IMR-90 (cell line): ENCODE measurements at regions not wholly inside any gene's neighbourhood (a gene's known extent, or its start where the extent isn't known, plus 50 kb on each side); places are given as distances from the start of the nearest gene placed in this dataset.

Experiments
- ATAC-seq: fragments of 200-7000 bp; cut with Tn5 transposase; 2 replicates; pipeline ENCODE4 v1.9.1; 2020; ENCODE audit warnings: low read depth, mild to moderate bottlenecking, moderate library complexity
- BruUV-seq: library from RNA; stranded (reverse); fragments of 400-500 nt; replicated peaks from 2 replicates; lab custom pipeline; 2021; lab: Mats Ljungman, UMichigan
- CTCF ChIA-PET: fragments of 300-600 bp; formaldehyde crosslinking; extraction: SDS; loops from one replicate; lab custom pipeline; 2021; ENCODE audit warnings: antibody characterized with exemption; lab: Yijun Ruan, JAX
- POLR2A ChIA-PET: fragments of 300-600 bp; sonication (Branson Sonifier 250); formaldehyde crosslinking; loops from one replicate; lab custom pipeline; 2022; ENCODE audit warnings: antibody characterized with exemption; ENCODE audit not compliant: unreplicated experiment; lab: Charles Lee
- DNase-seq: peaks from one replicate; pipeline ENCODE4 v3.0.0; 2013
- H2AFZ ChIP-seq: replicated peaks from 2 replicates; pipeline ENCODE3; 2013; ENCODE audit warnings: low read length, mild to moderate bottlenecking; ENCODE audit not compliant: poor library complexity
- H2AK5ac ChIP-seq: 2 replicates; pipeline ENCODE4 v1.6.1; 2013; ENCODE audit warnings: low read depth, low read length, inconsistent platforms
- H2AK9ac ChIP-seq: replicated peaks from 2 replicates; pipeline ENCODE3; 2013; ENCODE audit warnings: mild to moderate bottlenecking, low read depth, low read length, moderate library complexity; ENCODE audit not compliant: poor library complexity
- H2BK120ac ChIP-seq: 2 replicates; pipeline ENCODE4 v1.6.1; 2013; ENCODE audit warnings: low read depth, low read length, inconsistent platforms
- H2BK15ac ChIP-seq: 3 replicates; pipeline ENCODE4 v1.6.1; 2013; ENCODE audit warnings: low read depth, low read length, inconsistent platforms
- H2BK20ac ChIP-seq: 2 replicates; pipeline ENCODE4 v1.6.1; 2013; ENCODE audit warnings: low read depth, mild to moderate bottlenecking, inconsistent platforms, low read length, moderate library complexity
- H2BK5ac ChIP-seq: 2 replicates; pipeline ENCODE4 v1.6.1; 2013; ENCODE audit warnings: mild to moderate bottlenecking, low read depth, low read length, inconsistent platforms; ENCODE audit not compliant: poor library complexity, severe bottlenecking
- H3K14ac ChIP-seq: replicated peaks from 2 replicates; pipeline ENCODE4 v1.6.1; 2013; ENCODE audit warnings: low read depth, low read length, inconsistent platforms
- H3K18ac ChIP-seq: 2 replicates; pipeline ENCODE4 v1.6.1; 2013; ENCODE audit warnings: low read depth, low read length, control low read depth
- H3K23ac ChIP-seq: 2 replicates; pipeline ENCODE4 v1.6.1; 2013; ENCODE audit warnings: low read depth, low read length, inconsistent platforms
- H3K27ac ChIP-seq: 2 replicates; pipeline ENCODE4 v1.5.1; 2013; ENCODE audit warnings: mild to moderate bottlenecking, control low read depth, low read length; ENCODE audit not compliant: insufficient read depth
- H3K27me3 ChIP-seq: 2 replicates; pipeline ENCODE4 v1.6.1; 2013; ENCODE audit warnings: low read length; ENCODE audit not compliant: control insufficient read depth, insufficient read depth
- H3K36me3 ChIP-seq: 2 replicates; pipeline ENCODE4 v1.6.1; 2013; ENCODE audit warnings: low read length, mixed read lengths; ENCODE audit not compliant: control insufficient read depth, insufficient read depth
- H3K4ac ChIP-seq: 2 replicates; pipeline ENCODE4 v1.6.1; 2013; ENCODE audit warnings: low read depth, low read length, inconsistent platforms
- H3K4me1 ChIP-seq: 2 replicates; pipeline ENCODE4 v1.6.1; 2013; ENCODE audit warnings: low read length, mixed read lengths; ENCODE audit not compliant: control insufficient read depth, insufficient read depth
- H3K4me2 ChIP-seq: 2 replicates; pipeline ENCODE4 v1.6.1; 2013; ENCODE audit warnings: low read depth, mild to moderate bottlenecking, control low read depth, low read length, moderate library complexity
- H3K4me3 ChIP-seq: 2 replicates; pipeline ENCODE4 v1.5.1; 2013; ENCODE audit warnings: low read depth, mild to moderate bottlenecking, control low read depth, low read length, moderate library complexity; ENCODE audit not compliant: insufficient read depth
- H3K56ac ChIP-seq: 2 replicates; pipeline ENCODE4 v1.6.1; 2013; ENCODE audit warnings: low read length, inconsistent platforms; ENCODE audit not compliant: insufficient read depth; ENCODE audit errors: extremely low read depth
- H3K79me1 ChIP-seq, 2 experiments: 2 replicates each; pipeline ENCODE4 v1.6.1; 2013; ENCODE audit warnings: low read length in 2 of 2, inconsistent platforms in 1 of 2, low read depth in 1 of 2
- H3K9ac ChIP-seq: 2 replicates; pipeline ENCODE4 v1.6.1; 2013; ENCODE audit warnings: low read depth, low read length, control low read depth
- H3K9me1 ChIP-seq: 2 replicates; pipeline ENCODE4 v1.6.1; 2013; ENCODE audit warnings: low read length, inconsistent platforms; ENCODE audit not compliant: insufficient read depth
- H3K9me3 ChIP-seq: 2 replicates; pipeline ENCODE4 v1.6.1; 2013; ENCODE audit warnings: low read length; ENCODE audit not compliant: control insufficient read depth, insufficient read depth
- H4K20me1 ChIP-seq: 2 replicates; pipeline ENCODE4 v1.6.1; 2013; ENCODE audit warnings: low read length, inconsistent platforms; ENCODE audit not compliant: insufficient read depth
- H4K5ac ChIP-seq: 2 replicates; pipeline ENCODE4 v1.6.1; 2013; ENCODE audit warnings: mild to moderate bottlenecking, low read depth, low read length, control low read depth
- H4K8ac ChIP-seq, 2 experiments: 2 replicates each; pipeline ENCODE4 v1.6.1; 2013; ENCODE audit warnings: low read depth in 2 of 2, low read length in 2 of 2, control low read depth in 1 of 2, inconsistent platforms in 1 of 2
- H4K91ac ChIP-seq: 2 replicates; pipeline ENCODE4 v1.6.1; 2013; ENCODE audit warnings: low read depth, low read length, inconsistent platforms; ENCODE audit not compliant: insufficient read depth
- BHLHE40 ChIP-seq: fragments of 150-350 bp; IDR thresholded peaks from 2 replicates; pipeline ENCODE4 v1.6.1; 2016; ENCODE audit warnings: mild to moderate bottlenecking, low read depth, low read length
- FOS ChIP-seq: fragments of 150-350 bp; IDR thresholded peaks from 2 replicates; pipeline ENCODE4 v1.6.1; 2016; ENCODE audit warnings: low read depth, low read length
- MAFK ChIP-seq: IDR thresholded peaks from 2 replicates; pipeline ENCODE4 v1.6.1; 2012; ENCODE audit warnings: low read depth, low read length, improper control_type of control experiment
- MAZ ChIP-seq: IDR thresholded peaks from 2 replicates; pipeline ENCODE4 v1.6.1; 2012; ENCODE audit warnings: low read depth, mild to moderate bottlenecking, low read length, improper control_type of control experiment, moderate library complexity, borderline replicate concordance
- POLR2A ChIP-seq: IDR thresholded peaks from 2 replicates; pipeline ENCODE4 v1.6.1; 2012; ENCODE audit warnings: mild to moderate bottlenecking, low read depth, low read length
- RAD21 ChIP-seq: IDR thresholded peaks from 2 replicates; pipeline ENCODE4 v1.6.1; 2012; ENCODE audit warnings: low read length, improper control_type of control experiment
- RFX5 ChIP-seq: IDR thresholded peaks from 2 replicates; pipeline ENCODE4 v1.8.0; 2012; ENCODE audit warnings: low read depth, mild to moderate bottlenecking, low read length, moderate library complexity
- USF2 ChIP-seq: fragments of 150-350 bp; IDR thresholded peaks from 2 replicates; pipeline ENCODE4 v1.6.1; 2017; ENCODE audit warnings: mild to moderate bottlenecking, antibody characterized with exemption, low read length, low read depth
- WGBS, 2 experiments: methylation state at CpG; one replicate each; pipeline versions ENCODE4 v1.1.5 to v1.1.7; 2013; ENCODE audit warnings: missing lambda C conversion rate in 2 of 2; ENCODE audit not compliant: insufficient read length in 1 of 2; ENCODE audit errors: extremely low coverage in 2 of 2; 5-methylcytosine and 5-hydroxymethylcytosine counted together
- dilution Hi-C: fragments of 300-500 bp; cut with HindIII; formaldehyde crosslinking; loops from one replicate; pipeline ENCODE4 v1.14.3; 2018; ENCODE audit warnings: low sequenced_read_pairs; ENCODE audit not compliant: unreplicated experiment
- in situ Hi-C: fragments of 300-500 bp; cut with MboI; formaldehyde crosslinking; loops from 3 replicates; pipeline ENCODE4 v1.14.3; 2019; ENCODE audit warnings: low sequenced_read_pairs, inconsistent platforms, mixed read lengths
- intact Hi-C: fragments of 100-400 bp; cut with micrococcal nuclease; formaldehyde crosslinking; loops from 2 replicates; pipeline ENCODE4 v1.10.0; 2022

- H3K23ac ChIP-seq = no peak overlapping the region
- ATAC-seq (no peak), DNase-seq (no peak)
- no peak overlapping the region for H2AK5ac ChIP-seq
- no peaks in the 10 kb centered on the region for H3K9me3 ChIP-seq
- CTCF ChIA-PET = interaction anchor here (0.6 kb wide), 2 partner anchors 18 to 947 kb away, joined by 3 to 5 read pairs; no protein-coding TSS in a partner anchor
- no peaks in the 10 kb centered on the region for H3K27me3 ChIP-seq
- BruUV-seq = no TSS peak
- intact Hi-C loops = no loop called here
- no peak overlapping the region for H3K14ac ChIP-seq
- no peak overlapping the region for H3K56ac ChIP-seq
- no peaks in the 10 kb centered on the region for H4K20me1 ChIP-seq
- no peak overlapping the region for H3K27ac ChIP-seq
- TF ChIP-seq BHLHE40 (no peak), FOS (no peak), RAD21 (no peak), MAFK (no peak), USF2 (no peak), POLR2A (no peak), MAZ (no peak), RFX5 (no peak)
- H2BK15ac ChIP-seq = no peak overlapping the region
- no peak overlapping the region for H2BK20ac ChIP-seq
- POLR2A ChIA-PET = no interaction called here
- no peak overlapping the region for H4K8ac ChIP-seq
- H2AK9ac ChIP-seq = no peak overlapping the region
- H3K79me1 ChIP-seq = no peaks in the 10 kb centered on the region
- H2BK120ac ChIP-seq = no peak overlapping the region
- no CpG with 5 or more reads among the region's 2 CpGs for WGBS, 2 experiments
- H3K9me1 ChIP-seq = no peaks in the 10 kb centered on the region
- H3K4me1 ChIP-seq = no peaks in the 10 kb centered on the region
- H3K4me2 ChIP-seq = no peak overlapping the region
- no peak overlapping the region for H2AFZ ChIP-seq
- no peak overlapping the region for H2BK5ac ChIP-seq
- H4K91ac ChIP-seq = no peak overlapping the region
- H4K5ac ChIP-seq = no peak overlapping the region
- H3K18ac ChIP-seq = no peak overlapping the region
- no peak overlapping the region for H3K4me3 ChIP-seq
- in situ Hi-C loops = no loop called here
- H3K9ac ChIP-seq = no peak overlapping the region
- no peaks in the 10 kb centered on the region for H3K36me3 ChIP-seq
- dilution Hi-C loops = no loop called here
- no peak overlapping the region for H3K4ac ChIP-seq
These were observed 393.8 kb upstream of the SLC30A5 start for GRCh38 chr5:68699966-68700365.
